H9 (cell line): ENCODE measurements at regions not wholly inside any gene's neighbourhood (a gene's known extent, or its start where the extent isn't known, plus 50 kb on each side); places are given as distances from the start of the nearest gene placed in this dataset.

Source experiments
- DNase-seq: peaks from one replicate; pipeline ENCODE4 v3.0.0-alpha.2; 2017
- H2AFZ ChIP-seq: one replicate; pipeline ENCODE4 v1.6.1; 2013; ENCODE audit warnings: mild to moderate bottlenecking, low read length, control low read depth, moderate library complexity
- H2AK5ac ChIP-seq: 2 replicates; pipeline ENCODE4 v1.6.1; 2013; ENCODE audit warnings: low read length, control low read depth, mixed read lengths; ENCODE audit not compliant: insufficient read length
- H2BK120ac ChIP-seq: one replicate; pipeline ENCODE4 v1.6.1; 2013; ENCODE audit warnings: low read depth, mild to moderate bottlenecking, low read length, control low read depth, inconsistent platforms; ENCODE audit not compliant: poor library complexity, severe bottlenecking
- H2BK12ac ChIP-seq: 2 replicates; pipeline ENCODE4 v1.6.1; 2013; ENCODE audit warnings: low read length, control low read depth, mixed read lengths, low read depth; ENCODE audit not compliant: insufficient read length
- H2BK15ac ChIP-seq: 2 replicates; pipeline ENCODE4 v1.6.1; 2013; ENCODE audit warnings: low read depth, low read length, control low read depth
- H2BK20ac ChIP-seq: one replicate; pipeline ENCODE4 v1.6.1; 2013; ENCODE audit warnings: low read depth, mild to moderate bottlenecking, low read length, control low read depth, inconsistent platforms; ENCODE audit not compliant: poor library complexity, severe bottlenecking
- H2BK5ac ChIP-seq: 2 replicates; pipeline ENCODE4 v1.6.1; 2013; ENCODE audit warnings: low read length, control low read depth, mixed read lengths; ENCODE audit not compliant: insufficient read length
- H3K14ac ChIP-seq: 2 replicates; pipeline ENCODE4 v1.6.1; 2013; ENCODE audit warnings: low read length, control low read depth; ENCODE audit not compliant: insufficient read depth
- H3K18ac ChIP-seq: 2 replicates; pipeline ENCODE4 v1.6.1; 2013; ENCODE audit warnings: low read depth, mild to moderate bottlenecking, mixed read lengths, low read length, control low read depth; ENCODE audit not compliant: insufficient read length
- H3K23ac ChIP-seq: 2 replicates; pipeline ENCODE4 v1.6.1; 2013; ENCODE audit warnings: low read length, control low read depth, mixed read lengths, low read depth; ENCODE audit not compliant: insufficient read length
- H3K23me2 ChIP-seq: 2 replicates; pipeline ENCODE4 v1.6.1; 2013; ENCODE audit warnings: low read depth, mild to moderate bottlenecking, mixed read lengths, low read length, control low read depth; ENCODE audit not compliant: insufficient read length, poor library complexity, severe bottlenecking
- H3K27ac ChIP-seq: 2 replicates; pipeline ENCODE4 v1.5.1; 2013; ENCODE audit warnings: low read length, control low read depth, mixed read lengths, low read depth; ENCODE audit not compliant: insufficient read length
- H3K27me3 ChIP-seq: 2 replicates; pipeline ENCODE4 v1.6.1; 2013; ENCODE audit warnings: low read length, control low read depth, inconsistent platforms; ENCODE audit not compliant: insufficient read depth
- H3K4ac ChIP-seq: 2 replicates; pipeline ENCODE4 v1.6.1; 2013; ENCODE audit warnings: low read depth, mild to moderate bottlenecking, control low read depth, inconsistent platforms, low read length, moderate library complexity
- H3K4me1 ChIP-seq: 2 replicates; pipeline ENCODE4 v1.6.1; 2013; ENCODE audit warnings: low read length, control low read depth, inconsistent platforms; ENCODE audit not compliant: insufficient read depth
- H3K4me2 ChIP-seq: 2 replicates; pipeline ENCODE4 v1.6.1; 2013; ENCODE audit warnings: low read length, control low read depth, mixed read lengths; ENCODE audit not compliant: insufficient read length, insufficient read depth
- H3K56ac ChIP-seq: 2 replicates; pipeline ENCODE4 v1.6.1; 2013; ENCODE audit warnings: low read depth, mild to moderate bottlenecking, mixed read lengths, low read length, control low read depth; ENCODE audit not compliant: insufficient read length
- H3K79me1 ChIP-seq: 2 replicates; pipeline ENCODE4 v1.6.1; 2013; ENCODE audit warnings: low read depth, mild to moderate bottlenecking, moderate library complexity, low read length, control low read depth, inconsistent platforms; ENCODE audit not compliant: insufficient read depth, poor library complexity, severe bottlenecking
- H3K79me2 ChIP-seq: 2 replicates; pipeline ENCODE4 v1.6.1; 2013; ENCODE audit warnings: low read length, control low read depth, inconsistent platforms; ENCODE audit not compliant: insufficient read depth
- H3K9ac ChIP-seq: 2 replicates; pipeline ENCODE4 v1.6.1; 2013; ENCODE audit warnings: low read length, control low read depth, mixed read lengths; ENCODE audit not compliant: insufficient read length; ENCODE audit errors: extremely low read depth
- H3K9me3 ChIP-seq: one replicate; pipeline ENCODE4 v1.6.1; 2013; ENCODE audit warnings: low read depth, low read length, inconsistent platforms; ENCODE audit not compliant: control insufficient read depth
- H3T11ph ChIP-seq: one replicate; pipeline ENCODE4 v1.6.1; 2013; ENCODE audit warnings: mild to moderate bottlenecking, low read length, control low read depth, inconsistent platforms
- H4K20me1 ChIP-seq: one replicate; pipeline ENCODE4 v1.6.1; 2013; ENCODE audit not compliant: control insufficient read depth, insufficient read length, insufficient read depth
- H4K5ac ChIP-seq: 2 replicates; pipeline ENCODE4 v1.6.1; 2013; ENCODE audit warnings: low read depth, mild to moderate bottlenecking, mixed read lengths, low read length, control low read depth; ENCODE audit not compliant: insufficient read length
- H4K8ac ChIP-seq: replicated peaks from 2 replicates; pipeline ENCODE4 v1.6.1; 2013; ENCODE audit warnings: low read length, control low read depth, mixed read lengths, low read depth; ENCODE audit not compliant: insufficient read length
- H4K91ac ChIP-seq: 2 replicates; pipeline ENCODE4 v1.6.1; 2013; ENCODE audit warnings: low read depth, mild to moderate bottlenecking, moderate library complexity, mixed read lengths, low read length, control low read depth; ENCODE audit not compliant: insufficient read length
- H3K27ac Mint-ChIP-seq, 3 experiments: 2 replicates in 2 of 3; 3 replicates in 1 of 3; pipeline ENCODE4 v1.8.0; 2020 to 2021; ENCODE audit warnings: mixed read lengths in 3 of 3, mild to moderate bottlenecking in 1 of 3, moderate library complexity in 1 of 3
- H3K27me3 Mint-ChIP-seq: 2 replicates; pipeline ENCODE4 v1.8.0; 2021; ENCODE audit warnings: low read depth, mild to moderate bottlenecking, moderate library complexity, mixed read lengths
- H3K36me3 Mint-ChIP-seq, 3 experiments: 2 replicates in 2 of 3; 3 replicates in 1 of 3; pipeline ENCODE4 v1.8.0; 2020 to 2021; ENCODE audit warnings: low read depth in 3 of 3, mixed read lengths in 3 of 3; ENCODE audit not compliant: insufficient read depth in 1 of 3
- H3K4me1 Mint-ChIP-seq, 2 experiments: 2 replicates each; pipeline ENCODE4 v1.8.0; 2020; ENCODE audit warnings: mixed read lengths in 2 of 2
- H3K4me3 Mint-ChIP-seq, 2 experiments: 2 replicates in 1 of 2; 3 replicates in 1 of 2; pipeline ENCODE4 v1.8.0; 2020 to 2021; ENCODE audit warnings: mild to moderate bottlenecking in 2 of 2, mixed read lengths in 2 of 2, moderate library complexity in 1 of 2
- H3K9me3 Mint-ChIP-seq, 2 experiments: 2 replicates in 1 of 2; 3 replicates in 1 of 2; pipeline ENCODE4 v1.8.0; 2020; ENCODE audit warnings: mild to moderate bottlenecking in 2 of 2, mixed read lengths in 2 of 2, moderate library complexity in 1 of 2
- CTCF ChIP-seq: fragments of 200-600 bp; sonication (generic); conservative IDR thresholded peaks from 3 replicates; pipeline ENCODE4 v1.8.0; 2021; ENCODE audit warnings: antibody characterized with exemption, mild to moderate bottlenecking
- WGBS: extraction: QIAGEN DNeasy Blood & Tissue Kit; methylation state at CpG from one replicate; pipeline ENCODE4 v1.1.7; 2013; ENCODE audit warnings: missing lambda C conversion rate, low lambda C conversion rate, mixed read lengths; ENCODE audit not compliant: insufficient read length; ENCODE audit errors: extremely low coverage; 5-methylcytosine and 5-hydroxymethylcytosine counted together

- Mint-ChIP-seq H3K9me3 (no peaks in the 10 kb centered on the region), H3K4me1 (peaks cover 10 to 16% of the 10 kb centered on the region in 2 experiments), H3K27ac (no peak overlapping the region), H3K36me3 (no peaks in the 10 kb centered on the region; a peak in 2 of 7 replicates), H3K27me3 (peaks cover 13% of the 10 kb centered on the region), H3K4me3 (no peak overlapping the region)
- no peak overlapping the region for H4K8ac ChIP-seq
- no peaks in the 10 kb centered on the region for H4K20me1 ChIP-seq
- H3K4me1 ChIP-seq: no peaks in the 10 kb centered on the region
- no peaks in the 10 kb centered on the region for H3K27me3 ChIP-seq
- H2AK5ac ChIP-seq: no peak overlapping the region
- no CpG with 5 or more reads among the region's 2 CpGs for WGBS
- H3K27ac ChIP-seq: no peak overlapping the region
- no peak overlapping the region for H2BK5ac ChIP-seq
- no peak overlapping the region for H3K14ac ChIP-seq
- H3K18ac ChIP-seq: no peak overlapping the region
- no peak overlapping the region for H2AFZ ChIP-seq
- H3T11ph ChIP-seq: no peak overlapping the region
- no peak overlapping the region for H2BK20ac ChIP-seq
- no peak overlapping the region for H3K56ac ChIP-seq
- H3K79me1 ChIP-seq: no peaks in the 10 kb centered on the region
- TF ChIP-seq CTCF: no peak
- no peak overlapping the region for H3K9ac ChIP-seq
- no peaks in the 10 kb centered on the region for H3K9me3 ChIP-seq
- no peak overlapping the region for H2BK15ac ChIP-seq
- peaks cover 10% of the 10 kb centered on the region for H3K23me2 ChIP-seq
- H2BK120ac ChIP-seq: no peak overlapping the region
- no peak overlapping the region for H3K23ac ChIP-seq
- H3K4ac ChIP-seq: no peak overlapping the region
- no peak overlapping the region for H4K91ac ChIP-seq
- H3K4me2 ChIP-seq: no peak overlapping the region
- H2BK12ac ChIP-seq: no peak overlapping the region
- H4K5ac ChIP-seq: no peak overlapping the region
- DNase-seq: no peak
- H3K79me2 ChIP-seq: no peaks in the 10 kb centered on the region
Observed at GRCh38 chr20:1775117-1775516, 117.5 kb upstream of the SIRPG start.
